ENCODE measurements at regions not wholly inside any gene's neighbourhood (a gene's known extent, or its start where the extent isn't known, plus 50 kb on each side); places are given as distances from the start of the nearest gene placed in this dataset.

DNA sequence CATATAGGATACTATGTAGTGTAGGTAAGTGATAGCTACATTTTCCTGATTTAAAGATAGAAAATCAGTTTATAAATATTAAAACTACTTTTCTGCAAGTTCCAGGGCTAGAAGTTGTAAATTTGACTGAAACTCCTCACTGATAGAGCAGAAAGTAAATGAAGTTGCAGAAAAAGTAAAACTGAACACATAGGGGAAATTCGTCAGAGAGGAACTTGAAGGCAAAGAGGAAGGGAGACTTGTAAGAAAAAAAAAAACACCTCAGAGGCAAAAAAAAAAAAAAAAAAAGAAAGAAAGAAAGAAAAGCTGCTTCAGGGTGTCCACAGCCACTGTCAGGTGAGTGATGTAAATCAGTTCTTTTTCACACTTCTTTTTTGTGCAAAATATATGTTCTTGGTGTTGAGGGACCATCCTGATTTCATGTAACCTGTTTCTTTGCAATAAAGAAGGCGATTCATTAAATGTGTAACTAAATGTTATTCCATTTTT lies 336.2 kb upstream of the ZNF462 start:
- DNase-seq (ENCODE audit: low read depth in 2 of 2), result no peak

GRCh38 chr9:106528158-106528557 lies 334.8 kb upstream of the ZNF462 start:
- no peak for DNase-seq (ENCODE audit: low read depth in 2 of 2)

DNA sequence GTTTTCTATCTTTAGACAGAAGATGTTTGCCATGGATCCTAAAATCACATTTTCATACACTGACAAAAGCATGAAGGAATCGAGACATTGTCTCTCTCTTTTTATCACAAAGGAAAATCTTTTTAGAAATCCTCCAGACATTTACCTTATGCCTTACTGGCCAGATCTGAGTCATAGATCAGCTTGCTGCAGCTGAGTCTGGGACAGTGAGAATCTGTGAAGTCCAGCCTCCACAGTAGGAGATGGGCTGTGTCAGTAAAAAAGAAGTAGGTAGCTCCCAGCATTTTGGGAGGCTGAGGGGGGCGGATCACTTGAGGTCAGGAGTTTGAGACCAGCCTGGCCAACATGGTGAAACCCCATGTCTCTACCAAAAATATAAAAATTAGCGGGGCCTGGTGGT lies 333.4 kb upstream of the ZNF462 start:
- no peak for DNase-seq (ENCODE audit: low read depth in 2 of 2)

DNA sequence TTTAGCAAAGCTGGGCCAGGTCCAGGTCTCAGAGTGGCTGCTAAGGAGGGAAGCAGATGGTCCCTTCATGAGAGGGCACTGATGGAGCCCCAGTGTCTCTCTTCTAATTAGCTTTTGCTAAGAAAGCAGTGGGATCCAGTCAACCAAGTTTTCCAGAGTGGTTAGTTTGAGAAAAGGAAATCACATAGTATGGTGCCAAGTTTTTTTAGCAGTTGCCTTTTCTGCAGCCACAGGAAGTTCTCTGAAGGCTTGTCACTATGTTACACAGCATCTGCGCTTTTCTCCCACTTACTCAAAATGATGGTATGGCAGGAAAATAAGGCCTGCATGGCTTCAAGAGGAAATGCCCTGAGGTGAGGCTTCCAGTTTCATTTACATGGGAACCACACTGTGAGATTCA lies 331.5 kb upstream of the ZNF462 start:
- DNase-seq (ENCODE audit: low read depth in 2 of 2), result no peak

- no peak for DNase-seq (ENCODE audit: low read depth in 2 of 2)
Observed at GRCh38 chr9:106532306-106533015, 330.5 kb upstream of the ZNF462 start.

DNA sequence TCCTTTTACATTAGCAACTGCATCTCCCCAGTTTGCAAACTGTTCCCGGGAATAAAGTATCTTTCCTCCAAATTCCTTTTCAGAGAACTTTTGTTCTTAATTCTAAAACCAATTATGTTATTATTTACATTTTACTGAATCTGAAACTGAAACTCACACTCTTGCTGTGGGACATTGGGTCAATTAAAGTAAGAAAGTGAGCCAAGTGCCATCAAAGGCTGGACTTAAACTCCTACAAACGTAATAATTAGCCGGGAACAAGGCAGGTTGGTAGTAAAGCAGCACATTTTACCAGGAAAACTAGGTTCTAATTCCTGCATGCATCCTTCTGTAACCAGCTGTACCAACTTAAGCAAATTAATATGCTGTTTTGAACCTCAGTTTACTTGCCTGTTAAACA lies 328.2 kb upstream of the ZNF462 start:
- no peak for DNase-seq (ENCODE audit: low read depth in 2 of 2)

DNA sequence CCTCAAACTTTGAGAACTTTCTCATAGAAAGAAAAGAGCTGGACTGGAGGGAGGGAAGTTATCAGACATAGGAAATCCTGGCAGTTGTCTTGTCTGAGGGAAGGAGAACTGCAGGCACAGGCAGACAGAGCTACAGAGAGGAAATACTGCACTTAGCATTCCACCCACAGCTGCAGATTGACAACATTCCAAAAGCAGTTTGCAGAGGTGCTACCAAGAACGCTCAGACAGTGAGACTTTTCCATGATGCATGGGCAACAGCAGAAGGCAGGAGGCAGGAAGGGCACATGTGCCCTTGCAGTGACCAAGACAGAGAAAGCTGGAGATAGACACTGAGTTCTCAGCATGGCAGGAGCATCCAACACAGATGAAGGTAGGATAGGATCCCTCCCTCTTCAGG lies 327.5 kb upstream of the ZNF462 start:
- no peak for DNase-seq (ENCODE audit: low read depth in 2 of 2)

- DNase-seq (ENCODE audit: low read depth in 2 of 2), result no peak
Observed at GRCh38 chr9:106557996-106558667, 304.8 kb upstream of the ZNF462 start.

- no peak for DNase-seq (ENCODE audit: low read depth in 2 of 2)
Observed at GRCh38 chr9:106560540-106560939, 302.4 kb upstream of the ZNF462 start.

DNA sequence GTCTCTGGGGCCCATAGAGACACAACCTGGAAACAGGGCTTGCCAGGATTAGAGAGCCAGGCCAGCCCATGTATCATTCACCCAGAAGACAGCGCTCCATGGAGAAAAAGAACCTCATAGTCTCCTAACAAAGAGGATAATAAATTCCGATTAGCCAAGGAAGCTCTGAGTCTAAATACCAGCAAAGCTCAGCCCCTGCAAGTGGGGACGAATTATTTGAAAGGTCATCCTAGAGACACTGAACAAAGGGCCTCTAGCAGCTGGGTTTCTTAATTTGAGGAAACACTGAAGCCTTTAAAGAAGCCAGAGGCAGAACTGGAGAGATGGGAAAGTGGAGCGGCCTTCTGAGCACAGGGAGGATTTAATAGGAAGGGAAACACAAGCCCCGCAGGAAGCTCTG lies 287.1 kb upstream of the ZNF462 start:
- no peak for DNase-seq (ENCODE audit: low read depth in 2 of 2)

DNA sequence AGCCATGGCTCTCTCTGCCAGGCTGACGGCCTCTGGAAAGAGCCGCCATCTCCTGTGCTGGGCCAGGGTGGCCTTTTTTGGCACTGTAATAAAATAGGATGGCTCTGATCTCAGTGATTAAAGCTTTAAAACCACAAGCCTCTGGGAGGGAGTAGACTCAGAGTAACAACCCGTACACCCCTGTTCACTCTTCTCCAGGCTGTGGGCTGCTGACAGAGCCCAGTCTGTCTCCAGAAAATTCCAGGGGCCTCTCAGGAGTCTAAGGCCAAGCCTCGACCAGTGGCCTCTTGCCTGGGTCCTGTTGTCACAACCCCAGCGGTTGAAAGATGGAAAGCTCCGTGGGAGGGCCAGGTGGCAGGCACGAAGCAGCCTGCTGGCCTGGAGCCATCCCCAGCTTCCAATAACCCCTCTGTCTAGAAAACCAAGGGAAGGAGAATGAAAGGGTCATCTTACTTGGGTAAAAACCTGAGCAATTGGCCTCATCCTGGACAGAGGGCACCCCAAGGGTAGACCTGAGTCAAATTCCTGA lies 286.7 kb upstream of the ZNF462 start:
- DNase-seq (ENCODE audit: low read depth in 2 of 2), result no peak

DNA sequence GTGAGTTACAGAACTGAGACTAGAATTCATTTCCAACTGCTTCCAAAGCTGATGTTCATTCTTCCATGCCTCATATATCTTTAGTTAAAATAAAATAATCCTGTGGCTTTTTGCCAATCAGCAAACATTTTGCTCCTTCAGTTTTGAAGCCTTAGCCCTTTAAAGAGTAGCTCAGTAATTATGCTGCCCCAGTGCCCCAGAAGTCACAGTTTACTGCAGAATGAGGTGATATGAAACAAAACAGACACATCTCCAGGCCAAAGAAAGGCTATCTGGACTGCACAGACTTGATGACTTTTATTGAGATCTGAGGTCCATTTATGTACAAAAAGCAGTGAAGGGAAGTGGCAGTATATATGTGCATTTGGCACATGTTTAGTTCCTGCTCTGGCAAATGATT lies 285.8 kb upstream of the ZNF462 start:
- DNase-seq (ENCODE audit: low read depth in 2 of 2), result no peak

GRCh38 chr9:106580546-106580945 lies 282.4 kb upstream of the ZNF462 start:
- DNase-seq (ENCODE audit: low read depth in 2 of 2), result no peak

DNA sequence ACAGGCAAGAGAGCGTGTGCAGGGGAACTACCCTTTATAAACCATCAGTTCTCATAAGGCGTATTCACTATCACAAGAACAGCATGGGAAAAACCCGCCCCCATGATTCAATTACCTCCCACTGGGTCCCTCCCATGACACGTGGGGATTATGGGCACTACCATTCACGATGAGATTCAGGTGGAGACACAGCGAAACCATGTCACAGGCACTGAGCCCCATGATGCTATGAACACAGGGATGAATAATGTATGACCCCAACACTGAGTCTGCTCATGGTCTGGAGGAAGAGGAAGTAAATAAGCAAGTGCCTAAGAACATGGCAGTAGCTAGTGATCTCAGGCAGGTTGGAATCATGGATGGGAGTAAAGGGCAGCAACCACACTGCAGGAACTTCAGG lies 281.0 kb upstream of the ZNF462 start:
- DNase-seq (ENCODE audit: low read depth in 2 of 2), result no peak

DNA sequence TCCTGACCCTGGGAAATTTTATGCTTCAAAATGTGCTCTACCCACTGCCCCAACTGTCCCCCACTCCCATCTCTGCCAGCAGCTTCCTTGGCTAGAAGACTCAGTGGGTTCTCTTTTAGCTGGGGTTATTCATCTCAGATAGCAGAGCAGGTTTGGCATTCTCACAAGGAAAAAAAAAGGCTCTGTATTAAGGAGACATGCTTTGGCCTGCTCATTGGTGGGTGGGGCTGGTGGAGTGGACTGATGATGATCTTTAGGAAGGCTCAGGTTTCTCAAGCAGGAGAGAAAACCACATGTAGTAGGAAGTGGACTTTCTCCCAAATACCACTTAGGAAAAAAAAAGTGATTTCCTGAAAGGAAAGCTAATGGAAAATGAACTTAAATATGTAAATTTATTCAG lies 279.2 kb upstream of the ZNF462 start:
- DNase-seq (ENCODE audit: low read depth in 2 of 2), result no peak

DNA sequence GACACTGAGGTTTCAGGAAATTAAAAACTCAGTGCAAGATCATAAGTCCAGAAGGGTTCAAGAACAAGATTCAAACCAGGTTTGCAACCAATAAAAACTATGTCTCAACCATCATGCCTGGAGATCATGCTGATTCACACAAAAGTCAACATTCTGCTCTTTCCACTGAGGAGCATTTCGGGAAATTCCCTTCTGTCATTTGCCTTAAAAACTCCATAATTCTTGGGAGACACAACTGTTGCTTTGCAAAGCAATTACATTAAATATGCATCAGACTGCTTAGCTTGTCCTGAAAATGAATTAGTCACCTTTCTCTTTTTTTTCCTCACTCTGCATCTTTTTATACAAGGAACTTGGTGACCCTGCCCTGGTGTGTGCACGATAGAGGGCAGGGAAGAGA lies 275.9 kb upstream of the ZNF462 start:
- no peak for DNase-seq (ENCODE audit: low read depth in 2 of 2)

- no peak for DNase-seq (ENCODE audit: low read depth in 2 of 2)
Observed at GRCh38 chr9:106588626-106589025, 274.3 kb upstream of the ZNF462 start.

DNA sequence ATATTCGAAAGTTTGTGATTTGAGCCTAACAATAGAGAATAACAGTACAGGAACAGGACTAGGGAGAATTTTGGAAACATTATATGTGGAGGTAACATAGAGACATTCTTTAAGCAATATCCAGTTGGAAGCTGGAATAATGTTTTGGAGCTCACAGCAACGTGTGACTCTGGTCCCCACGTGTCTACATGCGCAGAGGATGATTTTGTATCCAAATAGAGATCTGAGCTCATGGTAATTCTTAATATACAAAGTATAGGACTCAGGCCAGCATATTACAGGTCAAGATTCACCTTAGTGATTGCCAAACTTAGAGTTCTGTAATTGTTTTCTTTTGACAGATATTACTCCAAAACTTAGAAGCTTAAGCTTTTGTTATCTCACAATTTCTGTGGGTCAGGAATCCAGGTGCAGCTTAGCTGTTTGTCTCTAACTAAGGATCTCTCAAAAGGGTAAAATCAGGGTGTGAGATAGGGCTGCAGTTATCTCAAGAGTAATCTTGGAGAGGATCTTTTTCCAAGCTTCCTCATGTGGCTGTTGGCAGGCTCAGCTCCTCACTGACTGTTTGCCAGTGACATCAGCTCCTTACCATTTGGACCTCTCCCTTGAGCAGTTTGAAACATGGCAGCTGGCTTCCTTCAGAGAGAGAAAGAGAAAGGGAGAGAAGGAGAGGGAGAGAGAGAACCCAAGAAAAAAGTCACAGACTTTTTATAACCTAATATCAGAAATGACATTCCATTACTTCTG lies 272.0 kb upstream of the ZNF462 start:
- no peak for DNase-seq (ENCODE audit: low read depth in 2 of 2)

GRCh38 chr9:106593201-106593600 lies 269.8 kb upstream of the ZNF462 start:
- DNase-seq (ENCODE audit: low read depth in 2 of 2), result no peak

- DNase-seq (ENCODE audit: low read depth in 2 of 2), result no peak
Observed at GRCh38 chr9:106596984-106597383, 266.0 kb upstream of the ZNF462 start.

GRCh38 chr9:106600955-106601560 lies 261.9 kb upstream of the ZNF462 start:
- DNase-seq (ENCODE audit: low read depth in 2 of 2), result no peak

- no peak for DNase-seq (ENCODE audit: low read depth in 2 of 2)
Observed at GRCh38 chr9:106602344-106602743, 260.6 kb upstream of the ZNF462 start.
